LNCAP (cell line): ENCODE measurements at regions not wholly inside any gene's neighbourhood (a gene's known extent, or its start where the extent isn't known, plus 50 kb on each side); places are given as distances from the start of the nearest gene placed in this dataset.

Experiments
- CTCF ChIP-seq: fragments of 450-650 bp; IDR thresholded peaks from 2 replicates; pipeline ENCODE4 v1.5.1; 2017; ENCODE audit warnings: mild to moderate bottlenecking

- no peak for TF ChIP-seq CTCF
Measured at GRCh38 chr13:88472316-88472715, 801.1 kb downstream of the SLITRK5 start.

- no peak for TF ChIP-seq CTCF
Measured at GRCh38 chr13:88483202-88483601, 812.0 kb downstream of the SLITRK5 start.

GRCh38 chr13:88507909-88508308 is 836.7 kb downstream of the SLITRK5 start:
- no peak for TF ChIP-seq CTCF

- TF ChIP-seq CTCF = no peak
Measured at GRCh38 chr13:88526186-88526852, 855.1 kb downstream of the SLITRK5 start.

GRCh38 chr13:88526853-88527215 is 855.7 kb downstream of the SLITRK5 start:
- TF ChIP-seq CTCF = no peak

GRCh38 chr13:88541994-88542393 is 870.8 kb downstream of the SLITRK5 start:
- TF ChIP-seq CTCF = no peak

GRCh38 chr13:88544836-88545235 is 873.7 kb downstream of the SLITRK5 start:
- TF ChIP-seq CTCF = no peak

GRCh38 chr13:88552966-88553365 is 881.8 kb downstream of the SLITRK5 start:
- no peak for TF ChIP-seq CTCF
